Epidermal melanocyte (primary cell): ENCODE measurements at regions not wholly inside any gene's neighbourhood (a gene's known extent, or its start where the extent isn't known, plus 50 kb on each side); places are given as distances from the start of the nearest gene placed in this dataset.
"Not testable (repeated sequence)": the region's sequence is repeated elsewhere in the genome, so short reads cannot be mapped to it uniquely, and the experiment has no call there.

ENCODE experiments used
- DNase-seq: peaks from one replicate; pipeline ENCODE4 v3.0.0; 2011; ENCODE audit warnings: low spot score; ENCODE audit not compliant: insufficient read length

- DNase-seq: no peak
These were observed 144.3 kb upstream of the MRPS22 start for GRCh38 chr3:139199421-139200010.

DNA sequence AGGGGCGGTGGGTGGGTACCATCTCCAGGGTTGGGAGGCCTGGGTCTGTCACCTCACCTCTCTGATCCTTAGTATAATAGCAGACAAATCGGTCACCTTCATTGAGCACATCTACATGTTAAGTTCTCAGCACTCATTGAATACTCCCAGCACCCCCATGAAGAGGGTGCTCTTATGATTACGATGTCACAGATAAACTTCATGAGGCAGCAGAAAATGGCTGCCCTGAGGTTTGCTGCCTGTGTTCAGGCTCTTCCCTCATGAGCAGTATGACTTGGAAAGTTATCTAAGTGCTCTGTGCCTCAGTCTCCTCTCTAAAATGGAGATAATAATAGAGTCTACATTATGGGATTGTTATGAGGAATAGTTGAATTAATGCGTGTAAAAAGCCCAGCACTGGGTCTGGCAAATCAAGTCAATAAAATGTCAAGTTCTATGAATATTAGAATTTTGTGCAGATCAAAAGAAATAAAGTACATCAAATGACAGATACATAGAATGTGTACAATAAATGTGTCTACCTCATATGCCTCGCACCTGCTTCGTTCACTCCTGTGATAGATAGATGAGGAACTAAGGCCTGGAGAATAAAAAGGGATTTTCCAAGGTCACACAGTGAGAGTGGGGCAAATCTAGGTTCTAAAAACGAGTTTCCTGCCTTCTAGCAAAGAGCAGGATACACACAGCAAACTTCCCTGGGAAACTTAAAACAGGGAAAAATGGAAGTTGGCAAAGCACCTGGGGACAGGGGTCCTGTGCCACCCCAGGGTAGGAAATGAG, 142.2 kb upstream of the MRPS22 start:
- DNase-seq: no peak

DNA sequence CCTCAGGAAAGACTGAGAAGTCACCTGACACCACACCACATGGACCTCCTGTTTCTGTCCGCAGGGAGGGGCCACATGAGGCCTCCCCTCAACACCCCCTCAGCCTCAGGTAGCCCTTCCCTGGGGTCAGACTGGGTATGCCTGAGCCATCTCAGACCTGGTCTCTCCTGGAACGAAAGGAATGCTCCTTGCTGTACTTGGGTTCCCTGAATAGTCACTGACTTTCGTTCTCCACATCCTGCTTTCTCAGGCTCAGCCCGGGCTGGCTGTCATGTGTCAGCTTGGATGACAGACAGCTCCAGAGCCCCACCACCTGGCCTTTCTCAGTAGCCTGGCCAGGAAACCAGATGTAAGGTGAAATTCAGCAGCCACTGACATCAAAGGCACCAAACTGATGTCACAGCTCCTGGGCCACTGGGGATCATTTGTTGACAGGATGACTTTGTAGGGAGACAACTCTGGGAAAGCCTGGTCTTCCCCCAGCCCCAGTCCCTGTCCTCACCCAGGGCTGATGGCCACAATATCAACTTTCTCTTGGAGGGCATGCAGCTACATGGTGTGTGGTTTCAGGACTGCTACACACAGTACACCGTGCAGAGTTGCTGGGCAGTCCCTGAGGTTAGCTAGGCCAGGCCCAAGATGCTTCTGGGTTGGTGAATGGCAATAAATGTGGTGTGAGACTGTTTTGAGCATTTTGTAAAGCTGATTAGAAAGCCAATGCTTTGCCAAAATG, 141.4 kb upstream of the MRPS22 start:
- DNase-seq: no peak

GRCh38 chr3:139202959-139203349, 140.9 kb upstream of the MRPS22 start:
- no peak for DNase-seq

- DNase-seq: no peak
These were observed 140.1 kb upstream of the MRPS22 start for GRCh38 chr3:139203752-139204151.

DNA sequence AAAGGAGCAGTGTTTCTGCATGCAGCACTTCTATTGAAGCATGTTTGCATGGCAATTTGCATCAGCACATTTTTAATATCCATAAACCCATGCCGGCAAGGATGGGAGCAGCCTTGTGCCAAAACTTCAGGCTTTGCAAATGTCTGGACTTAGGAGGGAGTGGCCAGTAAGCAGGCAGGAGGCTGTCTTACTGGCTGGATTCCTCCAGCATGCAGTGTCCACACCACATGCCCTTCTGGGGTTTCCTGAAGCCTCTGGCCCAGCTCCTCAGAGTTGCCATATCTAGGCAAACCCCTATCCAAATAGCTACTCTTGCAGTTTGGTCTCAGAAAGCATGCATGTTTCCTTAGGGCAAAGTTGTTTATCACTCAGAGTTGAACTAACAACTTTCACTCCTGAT, 139.1 kb upstream of the MRPS22 start:
- no peak for DNase-seq

GRCh38 chr3:139213936-139214335, 129.9 kb upstream of the MRPS22 start:
- DNase-seq: no peak

- no peak for DNase-seq
These were observed 126.9 kb upstream of the MRPS22 start for GRCh38 chr3:139216958-139217357.

- DNase-seq: no peak
These were observed 126.2 kb upstream of the MRPS22 start for GRCh38 chr3:139217633-139218032.

- no peak for DNase-seq
These were observed 125.8 kb upstream of the MRPS22 start for GRCh38 chr3:139218046-139218445.

- DNase-seq: no peak
These were observed 124.4 kb upstream of the MRPS22 start for GRCh38 chr3:139219463-139219862.

DNA sequence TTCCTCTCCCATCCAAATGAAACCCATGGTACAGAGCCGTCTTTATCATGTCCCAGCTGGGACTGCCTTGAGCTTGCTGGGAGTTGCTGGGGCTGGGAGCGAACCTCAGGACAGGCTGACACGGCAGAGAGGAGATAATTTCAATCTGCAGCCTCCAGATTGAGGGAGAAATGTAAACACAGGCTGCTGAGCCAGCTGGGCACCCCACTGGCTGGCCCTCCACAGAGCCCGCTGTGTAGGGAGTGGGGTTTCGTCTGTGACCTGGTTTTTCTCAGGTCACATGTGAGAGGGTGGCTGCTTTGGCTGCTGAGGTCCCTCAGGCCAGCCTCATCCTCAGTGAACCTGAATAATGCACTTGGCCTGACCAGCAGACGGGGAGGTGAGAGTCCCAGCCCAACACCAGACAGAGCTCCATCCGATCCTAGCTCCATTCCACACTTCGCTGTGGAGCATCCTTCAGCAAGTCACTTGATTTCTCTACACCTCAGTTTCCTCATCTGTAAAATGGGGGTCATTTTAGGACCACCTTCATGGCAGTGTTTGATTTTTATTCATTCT, 121.6 kb upstream of the MRPS22 start:
- no peak for DNase-seq

DNA sequence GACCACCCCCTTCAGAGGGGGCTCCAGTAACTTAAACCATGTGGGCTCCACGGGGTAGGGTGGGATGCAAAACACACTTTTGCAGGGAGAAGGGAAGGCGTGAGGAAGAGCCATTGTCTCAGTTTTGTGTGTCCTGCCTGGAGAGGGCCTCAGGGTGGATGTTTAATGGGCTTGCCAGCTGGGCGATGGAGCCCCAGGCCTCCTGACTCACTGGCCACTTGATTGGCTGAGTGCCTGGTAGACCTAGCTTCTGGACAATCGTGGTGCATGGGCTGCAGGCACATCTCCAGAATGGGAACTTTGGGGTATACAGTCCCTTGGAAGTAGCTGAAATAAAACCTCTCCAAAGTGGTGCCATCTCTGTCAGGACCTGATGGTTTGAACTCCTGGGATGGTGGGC, 118.3 kb upstream of the MRPS22 start:
- no peak for DNase-seq

GRCh38 chr3:139226731-139227130, 117.1 kb upstream of the MRPS22 start:
- DNase-seq: no peak

- no peak for DNase-seq
These were observed 116.7 kb upstream of the MRPS22 start for GRCh38 chr3:139227165-139227564.

DNA sequence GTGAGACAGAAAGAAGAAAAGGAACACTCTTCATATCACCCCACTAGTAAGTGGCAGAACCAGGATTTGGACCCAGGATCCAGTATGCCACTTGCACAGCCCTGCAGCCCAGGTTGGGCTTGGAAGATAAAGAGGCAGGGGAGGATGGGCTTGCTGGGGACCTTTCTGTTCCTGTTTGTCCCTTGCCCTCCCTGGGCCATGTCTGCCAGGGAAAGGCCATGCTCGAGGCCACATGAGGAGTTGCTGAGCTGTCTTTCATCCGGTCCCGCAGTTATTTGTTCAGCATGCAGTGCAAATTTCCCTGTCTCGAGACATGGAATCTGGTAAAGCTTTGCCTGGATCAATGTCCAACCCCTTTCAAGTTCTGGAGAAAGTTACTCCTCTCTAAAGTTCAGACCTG, 116.0 kb upstream of the MRPS22 start:
- DNase-seq: no peak

DNA sequence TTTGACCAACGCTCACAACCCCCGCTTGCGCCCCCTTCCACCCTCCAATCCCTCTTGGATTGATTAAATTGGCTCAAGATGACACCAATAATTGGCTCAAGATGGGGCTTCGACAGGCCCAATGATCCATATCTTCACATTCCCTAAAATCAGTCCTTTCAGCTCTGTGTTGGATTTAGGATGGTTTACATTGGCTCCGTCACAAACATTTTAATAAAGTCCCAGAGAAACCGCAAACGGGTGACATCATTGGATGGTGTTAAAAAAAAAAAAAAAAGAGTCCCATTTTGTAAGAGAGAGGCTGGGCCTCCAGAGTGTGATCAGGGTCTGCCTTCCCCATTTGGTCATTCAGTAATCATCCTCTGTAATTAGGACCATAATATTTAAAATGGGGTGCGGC, 113.4 kb upstream of the MRPS22 start:
- DNase-seq: no peak

DNA sequence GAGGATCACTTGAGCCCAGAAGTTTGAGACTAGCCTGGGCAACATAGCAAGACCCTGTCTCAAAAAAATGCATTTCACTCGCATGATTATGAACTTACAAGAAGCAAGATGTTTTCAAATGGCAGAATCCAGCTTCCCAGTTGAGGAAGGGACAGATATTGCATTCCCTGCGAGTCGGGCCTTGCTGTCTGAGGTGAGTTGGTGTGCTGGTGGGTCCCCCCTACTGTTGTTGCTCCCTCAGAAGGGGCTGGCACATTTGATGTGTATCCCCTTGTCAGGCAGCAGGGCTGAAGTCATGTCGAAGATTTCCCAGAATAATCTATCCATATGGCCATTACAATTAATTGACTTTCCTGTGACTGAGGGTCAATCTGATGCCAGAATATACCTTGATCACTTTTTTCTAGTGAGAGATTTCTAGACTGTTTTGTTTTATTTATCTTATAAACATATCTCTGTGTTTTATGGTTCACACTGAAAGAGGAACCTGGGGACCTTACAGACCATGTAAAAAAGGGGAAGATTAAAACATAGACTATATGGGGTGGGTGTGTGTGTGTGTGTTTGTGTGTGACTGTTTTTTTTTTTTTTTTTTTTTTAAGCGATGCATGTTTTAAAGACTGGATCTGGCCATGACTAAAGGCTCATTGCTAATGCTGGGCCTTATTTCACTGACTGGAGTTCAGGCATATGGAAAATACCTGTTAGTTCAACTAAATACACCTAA, 112.1 kb upstream of the MRPS22 start:
- DNase-seq: no peak

- not testable (repeated sequence) for DNase-seq
These were observed 111.5 kb upstream of the MRPS22 start for GRCh38 chr3:139232341-139232740.

- no peak for DNase-seq
These were observed 109.3 kb upstream of the MRPS22 start for GRCh38 chr3:139234491-139234890.

DNA sequence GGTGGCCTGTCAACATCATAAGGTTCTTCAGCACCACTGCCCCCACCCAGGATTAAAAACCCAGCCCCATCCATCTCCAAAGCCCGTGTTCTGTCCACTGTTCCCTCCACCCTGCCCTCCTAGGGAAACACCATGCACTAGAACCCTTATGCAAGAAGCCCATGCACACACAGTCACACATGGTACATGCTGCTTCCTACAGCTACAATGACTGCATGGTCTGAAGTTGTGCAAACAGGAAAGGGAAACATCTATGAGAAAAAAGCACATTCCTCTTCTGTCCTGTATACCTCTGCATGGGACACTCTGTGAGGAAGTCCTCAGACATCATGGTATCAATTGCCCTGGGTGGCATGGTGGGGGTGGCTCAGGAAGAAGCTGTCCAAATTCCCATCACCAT, 108.6 kb upstream of the MRPS22 start:
- DNase-seq: no peak

GRCh38 chr3:139236336-139236735, 107.5 kb upstream of the MRPS22 start:
- no peak for DNase-seq
